Subcutaneous abdominal adipose tissue (tissue), 5 donors: ENCODE measurements at regions not wholly inside any gene's neighbourhood (a gene's known extent, or its start where the extent isn't known, plus 50 kb on each side); places are given as distances from the start of the nearest gene placed in this dataset.
A peak's percentile ranks its signal among the peaks of the same experiment; 100 is the strongest.
"Not testable (repeated sequence)": the region's sequence is repeated elsewhere in the genome, so short reads cannot be mapped to it uniquely, and the experiment has no call there.

Experiments used
- H3K27ac ChIP-seq: one replicate; pipeline ENCODE4 v1.7.0; 2013; ENCODE audit warnings: low read depth, mild to moderate bottlenecking, inconsistent platforms, low read length, moderate library complexity
- H3K27me3 ChIP-seq, 5 donors: one replicate each; pipeline ENCODE4 v1.7.0; 2013; ENCODE audit warnings: low read length in 5 of 5, inconsistent platforms in 1 of 5; ENCODE audit not compliant: control insufficient read depth in 5 of 5, insufficient read depth in 4 of 5
- H3K36me3 ChIP-seq, 5 donors: one replicate each; pipeline ENCODE4 v1.7.0; 2013; ENCODE audit warnings: low read length in 5 of 5; ENCODE audit not compliant: control insufficient read depth in 5 of 5, insufficient read depth in 5 of 5
- H3K4me1 ChIP-seq, 5 donors: one replicate each; pipeline ENCODE4 v1.7.0; 2013; ENCODE audit warnings: low read length in 5 of 5, mild to moderate bottlenecking in 3 of 5, moderate library complexity in 1 of 5; ENCODE audit not compliant: control insufficient read depth in 5 of 5, insufficient read depth in 5 of 5
- H3K4me3 ChIP-seq, 5 donors: one replicate each; pipeline ENCODE4 v1.7.0; 2013; ENCODE audit warnings: low read length in 5 of 5, low read depth in 1 of 5
- H3K9ac ChIP-seq, 5 donors: one replicate each; pipeline ENCODE4 v1.7.0; 2013; ENCODE audit warnings: low read length in 5 of 5, mild to moderate bottlenecking in 4 of 5, moderate library complexity in 3 of 5
- H3K9me3 ChIP-seq, 5 donors: one replicate each; pipeline ENCODE4 v1.7.0; 2013; ENCODE audit warnings: low read length in 5 of 5; ENCODE audit not compliant: control insufficient read depth in 5 of 5
- donor health status: healthy.
- donor health status: healthy.
- donor health status: healthy.
- donor health status: healthy.
- donor health status: healthy.

DNA sequence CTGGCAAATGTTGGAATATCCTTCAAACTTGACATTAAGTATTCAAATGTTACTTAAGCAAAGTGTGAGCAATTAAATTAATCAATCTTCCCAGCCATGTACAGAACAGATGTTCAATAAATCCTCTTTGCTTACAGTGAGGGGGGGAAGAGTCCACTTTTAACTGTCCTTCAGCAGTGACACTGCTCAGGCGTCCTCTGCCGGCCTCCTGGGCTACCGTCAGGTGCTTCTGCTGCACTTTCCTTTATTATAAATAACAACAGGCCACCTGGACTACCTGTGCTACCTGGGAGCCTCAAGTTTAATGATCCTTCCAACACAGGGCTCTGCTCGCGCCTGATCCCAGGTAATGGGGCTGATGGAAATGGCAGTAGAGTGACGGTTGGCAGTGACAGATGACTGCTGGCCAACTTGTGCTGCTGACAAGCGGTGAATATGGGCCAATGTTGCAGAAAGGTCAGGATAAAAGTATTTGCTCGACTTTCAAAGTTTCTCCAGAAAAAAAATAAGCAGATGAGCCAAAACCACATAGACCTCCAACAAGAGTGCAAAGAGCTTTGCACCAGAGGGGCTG, 460.0 kb upstream of the ZNF507 start:
- Histone ChIP-seq H3K27ac (no peak overlapping the region), H3K36me3 (no peaks in the 10 kb centered on the region), H3K9me3 (no peaks in the 10 kb centered on the region), H3K9ac (no peak overlapping the region), H3K4me1 (peaks cover 0 to 15% (median 6%) of the 10 kb centered on the region in 5 donors), H3K27me3 (peaks cover 0 to 1% (median 0%) of the 10 kb centered on the region in 5 donors), H3K4me3 (no peak overlapping the region)

DNA sequence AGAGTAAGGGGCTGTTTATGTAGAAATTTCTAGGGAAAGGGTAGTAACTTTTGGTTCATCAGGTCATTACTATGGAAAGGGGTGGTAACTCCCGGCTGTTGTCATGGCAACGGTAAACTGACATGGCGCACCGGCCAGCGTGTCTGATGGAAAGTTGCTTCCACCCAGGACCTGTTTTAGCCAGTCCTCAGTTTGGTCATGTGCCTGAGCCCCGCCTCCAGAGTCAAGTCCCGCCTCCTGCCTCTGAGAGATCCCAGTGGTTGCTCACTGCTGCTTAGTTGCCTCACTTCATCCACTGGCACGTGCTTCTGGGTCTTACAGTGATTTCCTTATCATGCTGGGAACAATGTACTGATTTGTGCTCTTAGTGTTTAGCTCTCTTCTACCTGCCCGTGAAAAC, 455.2 kb upstream of the ZNF507 start:
- Histone ChIP-seq H3K27ac (no peak overlapping the region), H3K9ac (no peak overlapping the region), H3K4me1 (peaks cover 0 to 11% (median 5%) of the 10 kb centered on the region in 5 donors), H3K27me3 (peaks cover 0 to 2% (median 0%) of the 10 kb centered on the region in 5 donors), H3K4me3 (no peak overlapping the region), H3K36me3 (no peaks in the 10 kb centered on the region), H3K9me3 (peaks cover 0 to 18% (median 6%) of the 10 kb centered on the region in 5 donors)

- Histone ChIP-seq H3K27me3 (peaks cover 0 to 2% (median 0%) of the 10 kb centered on the region in 5 donors), H3K4me3 (no peak overlapping the region), H3K4me1 (no peaks in the 10 kb centered on the region)
These were observed 453.4 kb upstream of the ZNF507 start for GRCh38 chr19:31892060-31892459.

GRCh38 chr19:31893491-31893890, 451.9 kb upstream of the ZNF507 start:
- not testable (repeated sequence) for H3K4me3 ChIP-seq, H3K36me3 ChIP-seq, H3K27ac ChIP-seq, H3K4me1 ChIP-seq, H3K9ac ChIP-seq, H3K27me3 ChIP-seq
- H3K9me3 ChIP-seq = peaks cover 0 to 18% (median 6%) of the 10 kb centered on the region in 5 donors

More at GRCh38 chr19:31892060-31892459, 453.4 kb upstream of the ZNF507 start:
- Histone ChIP-seq H3K9ac (no peak overlapping the region), H3K36me3 (no peaks in the 10 kb centered on the region), H3K9me3 (peaks cover 0 to 18% (median 6%) of the 10 kb centered on the region in 5 donors), H3K27ac (no peak overlapping the region)

DNA sequence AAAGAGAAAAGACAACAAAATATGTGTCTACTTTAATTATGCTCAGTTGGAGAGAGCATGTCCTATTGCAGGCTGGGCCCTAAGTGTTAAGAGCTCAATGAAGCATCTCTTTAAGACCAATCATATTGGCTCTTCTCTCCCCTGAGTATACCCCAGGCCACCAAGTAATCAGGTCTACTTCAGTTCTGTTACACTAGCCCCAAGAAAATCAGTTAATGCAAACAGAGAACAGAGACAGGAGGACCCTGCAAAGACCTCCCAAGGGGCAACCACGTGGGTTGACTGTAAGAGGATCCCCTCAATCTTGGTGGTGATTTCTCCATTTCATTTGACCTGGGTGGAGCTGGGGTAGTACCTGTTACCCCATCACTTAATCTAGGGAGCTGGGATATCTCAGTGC, 451.0 kb upstream of the ZNF507 start:
- Histone ChIP-seq H3K27me3 (peaks cover 0 to 2% (median 0%) of the 10 kb centered on the region in 5 donors), H3K9ac (no peak overlapping the region), H3K4me1 (no peaks in the 10 kb centered on the region), H3K4me3 (no peak overlapping the region), H3K9me3 (peaks cover 0 to 18% (median 6%) of the 10 kb centered on the region in 5 donors), H3K36me3 (no peaks in the 10 kb centered on the region), H3K27ac (no peak overlapping the region)

- no peak overlapping the region for H3K9ac ChIP-seq
- H3K36me3 ChIP-seq = no peaks in the 10 kb centered on the region
- H3K4me3 ChIP-seq = no peak overlapping the region
- H3K27me3 ChIP-seq = no peaks in the 10 kb centered on the region
- peaks cover 0 to 9% (median 5%) of the 10 kb centered on the region in 5 donors for H3K9me3 ChIP-seq
- H3K27ac ChIP-seq = no peak overlapping the region
- H3K4me1 ChIP-seq = no peaks in the 10 kb centered on the region
These were observed 448.1 kb upstream of the ZNF507 start for GRCh38 chr19:31897292-31897691.

DNA sequence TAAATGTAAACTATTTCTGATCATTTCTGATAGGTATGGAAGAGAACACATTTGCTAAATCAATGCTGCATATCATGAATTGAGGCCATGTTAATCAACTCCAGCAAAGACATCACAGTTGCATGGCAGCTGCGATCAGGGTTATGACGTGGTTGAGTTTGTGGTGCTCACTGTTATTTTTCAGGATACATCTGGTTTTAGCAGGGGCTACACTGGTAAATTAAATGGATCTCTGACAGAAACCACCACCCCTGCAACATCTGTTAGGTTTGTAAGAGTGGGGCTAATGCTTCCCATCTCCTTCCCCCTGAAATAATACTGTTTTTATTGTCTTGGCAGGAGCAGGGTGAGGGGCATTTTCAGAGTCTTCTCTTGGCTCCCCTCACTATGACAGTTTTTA, 444.4 kb upstream of the ZNF507 start:
- no peak overlapping the region for H3K27ac ChIP-seq
- no peak overlapping the region for H3K4me3 ChIP-seq
- H3K9me3 ChIP-seq = no peaks in the 10 kb centered on the region
- peaks cover 0 to 3% (median 2%) of the 10 kb centered on the region in 5 donors for H3K4me1 ChIP-seq
- H3K9ac ChIP-seq = no peak overlapping the region
- no peaks in the 10 kb centered on the region for H3K27me3 ChIP-seq
- no peaks in the 10 kb centered on the region for H3K36me3 ChIP-seq

DNA sequence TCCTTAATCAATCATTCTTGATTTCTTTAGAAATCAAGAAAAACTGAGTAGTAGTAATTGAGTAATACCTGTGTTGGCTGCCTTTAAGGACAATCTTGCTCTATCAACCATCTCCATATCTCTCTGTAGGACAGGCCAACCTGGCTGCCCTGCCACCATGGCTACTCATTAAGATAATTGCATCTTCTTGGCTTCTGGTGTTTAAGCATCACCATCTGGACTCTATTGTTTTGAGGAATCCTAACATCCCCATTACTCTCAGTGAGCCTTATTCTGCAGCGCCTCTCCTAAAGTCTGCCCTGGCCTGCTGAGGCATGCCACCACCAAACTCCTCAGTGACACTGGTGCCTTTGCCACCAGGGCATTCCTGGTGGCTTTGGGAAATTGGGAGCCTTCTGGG, 442.6 kb upstream of the ZNF507 start:
- peaks cover 0 to 12% (median 7%) of the 10 kb centered on the region in 5 donors for H3K4me1 ChIP-seq
- H3K4me3 ChIP-seq = no peak overlapping the region
- no peaks in the 10 kb centered on the region for H3K36me3 ChIP-seq
- no peak overlapping the region for H3K9ac ChIP-seq
- no peaks in the 10 kb centered on the region for H3K9me3 ChIP-seq
- H3K27me3 ChIP-seq = no peaks in the 10 kb centered on the region
- no peak overlapping the region for H3K27ac ChIP-seq

DNA sequence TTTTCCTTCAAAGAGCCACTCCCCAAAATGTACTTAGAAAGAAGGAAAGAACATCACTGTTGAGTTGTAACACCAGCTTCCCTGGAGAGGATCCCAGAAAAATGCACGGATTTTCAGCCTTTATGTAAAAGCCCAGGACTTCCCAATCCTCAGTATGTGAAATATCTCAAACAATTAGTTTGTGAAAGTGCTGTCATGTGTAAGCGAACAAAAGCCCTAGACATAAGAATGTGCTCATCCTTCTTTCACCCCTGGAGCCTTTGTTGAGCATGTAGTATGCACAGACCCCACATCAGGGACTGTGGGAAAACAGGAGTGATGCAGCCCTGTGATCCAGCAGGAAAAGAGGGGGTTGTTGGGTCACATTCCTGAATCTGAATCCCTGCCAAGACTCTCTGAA, 441.4 kb upstream of the ZNF507 start:
- Histone ChIP-seq H3K9ac (no peak overlapping the region), H3K4me3 (no peak overlapping the region), H3K27ac (no peak overlapping the region), H3K27me3 (no peaks in the 10 kb centered on the region), H3K4me1 (peaks cover 0 to 12% (median 7%) of the 10 kb centered on the region in 5 donors), H3K36me3 (no peaks in the 10 kb centered on the region), H3K9me3 (no peaks in the 10 kb centered on the region)

- H3K27me3 ChIP-seq = no peaks in the 10 kb centered on the region
- no peaks in the 10 kb centered on the region for H3K36me3 ChIP-seq
- H3K4me3 ChIP-seq = peak overlapping the region in 2 of 5 donors; percentile 16 to 20
- no peak overlapping the region for H3K9ac ChIP-seq
- no peaks in the 10 kb centered on the region for H3K9me3 ChIP-seq
- peak overlapping the region; percentile 3 for H3K27ac ChIP-seq
- H3K4me1 ChIP-seq = peaks cover 0 to 12% (median 7%) of the 10 kb centered on the region in 5 donors
These were observed 439.1 kb upstream of the ZNF507 start for GRCh38 chr19:31906111-31906871.
